Spleen (tissue), 11 donors: ENCODE measurements at regions not wholly inside any gene's neighbourhood (a gene's known extent, or its start where the extent isn't known, plus 50 kb on each side); places are given as distances from the start of the nearest gene placed in this dataset.

ENCODE experiments used
- DNase-seq: peaks from one replicate; pipeline ENCODE4 v3.0.0-alpha.2; 2020
- H3K27ac ChIP-seq, 8 donors: fragments of 200-600 bp; sonication (generic) in 7 of 8; 1 replicate in 4 of 8; 2 replicates in 4 of 8; pipeline versions ENCODE4 v1.5.0 to v1.8.0; 2016 to 2021; ENCODE audit warnings: inconsistent platforms in 4 of 8, mild to moderate bottlenecking in 4 of 8, moderate library complexity in 1 of 8
- H3K27me3 ChIP-seq, 7 donors: fragments of 200-600 bp; sonication (generic) in 6 of 7; replicated peaks in 1 of 7; 1 replicate in 4 of 7; 2 replicates in 3 of 7; pipeline versions ENCODE4 v1.5.0 to v1.8.0; 2016 to 2021; ENCODE audit warnings: inconsistent platforms in 3 of 7, mild to moderate bottlenecking in 1 of 7
- H3K36me3 ChIP-seq, 6 donors: fragments of 200-600 bp; sonication (generic) in 5 of 6; 1 replicate in 4 of 6; 2 replicates in 2 of 6; pipeline versions ENCODE4 v1.5.0 to v1.8.0; 2016 to 2021; ENCODE audit warnings: inconsistent platforms in 2 of 6
- H3K4me1 ChIP-seq, 6 donors: fragments of 200-600 bp; sonication (generic) in 5 of 6; 1 replicate in 3 of 6; 2 replicates in 3 of 6; pipeline versions ENCODE4 v1.5.0 to v1.8.0; 2016 to 2021; ENCODE audit warnings: inconsistent platforms in 3 of 6
- H3K4me3 ChIP-seq, 8 donors: fragments of 200-600 bp; sonication (generic) in 7 of 8; 1 replicate in 4 of 8; 2 replicates in 4 of 8; pipeline versions ENCODE4 v1.5.0 to v1.8.0; 2016 to 2021; ENCODE audit warnings: inconsistent platforms in 4 of 8, mild to moderate bottlenecking in 4 of 8, moderate library complexity in 2 of 8
- H3K9me3 ChIP-seq, 8 donors: fragments of 200-600 bp; sonication (generic) in 7 of 8; 1 replicate in 4 of 8; 2 replicates in 4 of 8; pipeline versions ENCODE4 v1.5.0 to v1.8.0; 2016 to 2021; ENCODE audit warnings: inconsistent platforms in 4 of 8
- CTCF ChIP-seq, 11 experiments: fragments of 200-600 bp in 7 of 11; fragments of 450-650 bp in 4 of 11; sonication (generic) in 4 of 11; IDR thresholded peaks in 8 of 11; conservative IDR thresholded peaks in 3 of 11; 1 replicate in 7 of 11; 2 replicates in 4 of 11; pipeline versions ENCODE4 v1.4.0 to v1.8.0; 2016 to 2021; ENCODE audit warnings: antibody characterized with exemption in 11 of 11, inconsistent platforms in 4 of 11, mild to moderate bottlenecking in 1 of 11
- POLR2A ChIP-seq, 3 donors: fragments of 450-650 bp; IDR thresholded peaks; one replicate each; pipeline ENCODE4 v1.5.1; 2017; ENCODE audit warnings: antibody characterized with exemption in 3 of 3, mild to moderate bottlenecking in 1 of 3
- POLR2AphosphoS5 ChIP-seq, 3 donors: sonication (generic); formaldehyde crosslinking; IDR thresholded peaks; one replicate each; pipeline ENCODE4 v1.5.1; 2017; ENCODE audit warnings: antibody characterized with exemption in 3 of 3
- WGBS, 5 donors: extraction: QIAGEN DNeasy Blood & Tissue Kit in 3 of 5; methylation state at CpG; one replicate each; pipeline versions ENCODE4 v1.1.5 to v1.1.7; 2013 to 2018; 5-methylcytosine and 5-hydroxymethylcytosine counted together
- intact Hi-C: fragments of 100-400 bp; cut with DNase I; formaldehyde crosslinking; loops from one replicate; pipeline ENCODE4 v1.15.0; 2023; ENCODE audit warnings: low total_unique reads
- donor health status: healthy with polysubstance abuse.
- donor health status: DM: no; HTN: no; CAD: no; lungs with moderate emphysema.
- donor health status: DM: no; HTN: no; CAD: no.
- donor health status: Bipolar disorder and iron deficiency.
- donor health status: healthy.
- donor health status: DM: no; HTN: no; CAD: no.
- donor health status: DM: yes; HTN: yes; CAD: no.

GRCh38 chr5:103624035-103624480 is 61.5 kb upstream of the NUDT12 start:
- WGBS, 5 donors, result 90 to 99% (median 92%) methylated on average over 2 of the region's 2 CpGs
- DNase-seq, result no peak
- intact Hi-C loops, result no loop called here
- H3K27ac ChIP-seq, result no peak overlapping the region
- no peaks in the 10 kb centered on the region for H3K9me3 ChIP-seq
- TF ChIP-seq CTCF (IDR thresholded peaks at IDR 0.05 in 8 of 11, conservative IDR thresholded peaks at IDR 0.05 in 3 of 11) (no peak), POLR2AphosphoS5 (IDR thresholded peaks at IDR 0.05) (no peak), POLR2A (IDR thresholded peaks at IDR 0.05) (no peak)
- no peaks in the 10 kb centered on the region for H3K4me1 ChIP-seq
- no peak overlapping the region for H3K4me3 ChIP-seq
- H3K36me3 ChIP-seq, result no peaks in the 10 kb centered on the region
- H3K27me3 ChIP-seq, result no peaks in the 10 kb centered on the region

- no peak for DNase-seq
- no peak for TF ChIP-seq POLR2AphosphoS5 (IDR thresholded peaks at IDR 0.05)
- no peak for TF ChIP-seq CTCF (IDR thresholded peaks at IDR 0.05 in 8 of 11, conservative IDR thresholded peaks at IDR 0.05 in 3 of 11)
- no peak for TF ChIP-seq POLR2A (IDR thresholded peaks at IDR 0.05)
- no peaks in the 10 kb centered on the region for H3K9me3 ChIP-seq
- no peaks in the 10 kb centered on the region for H3K27me3 ChIP-seq
- no peaks in the 10 kb centered on the region for H3K36me3 ChIP-seq
- 84 to 96% (median 90%) methylated on average over 2 of the region's 2 CpGs for WGBS, 5 donors
- H3K27ac ChIP-seq, result no peak overlapping the region
- intact Hi-C loops, result no loop called here
- no peak overlapping the region for H3K4me3 ChIP-seq
- no peaks in the 10 kb centered on the region for H3K4me1 ChIP-seq
Observed at GRCh38 chr5:103623425-103623824, 60.8 kb upstream of the NUDT12 start.

GRCh38 chr5:103621548-103621930 is 59.0 kb upstream of the NUDT12 start:
- TF ChIP-seq POLR2AphosphoS5 (IDR thresholded peaks at IDR 0.05) (no peak), CTCF (IDR thresholded peaks at IDR 0.05 in 8 of 11, conservative IDR thresholded peaks at IDR 0.05 in 3 of 11) (no peak), POLR2A (IDR thresholded peaks at IDR 0.05) (no peak)
- 79 to 93% (median 85%) methylated on average over 1 of the region's 1 CpG for WGBS, 5 donors
- no peaks in the 10 kb centered on the region for H3K9me3 ChIP-seq
- intact Hi-C loops, result no loop called here
- no peak overlapping the region for H3K27ac ChIP-seq
- no peaks in the 10 kb centered on the region for H3K4me1 ChIP-seq
- DNase-seq, result no peak
- no peaks in the 10 kb centered on the region for H3K36me3 ChIP-seq
- H3K4me3 ChIP-seq, result no peak overlapping the region
- H3K27me3 ChIP-seq, result no peaks in the 10 kb centered on the region

GRCh38 chr5:103620851-103621547 is 58.4 kb upstream of the NUDT12 start:
- WGBS, 5 donors, result 54 to 64% (median 59%) methylated on average over 2 of the region's 2 CpGs
- TF ChIP-seq POLR2A (IDR thresholded peaks at IDR 0.05) (no peak), CTCF (IDR thresholded peaks at IDR 0.05 in 8 of 11, conservative IDR thresholded peaks at IDR 0.05 in 3 of 11) (no peak), POLR2AphosphoS5 (IDR thresholded peaks at IDR 0.05) (no peak)
- H3K9me3 ChIP-seq, result no peaks in the 10 kb centered on the region
- no peak overlapping the region for H3K4me3 ChIP-seq
- no peaks in the 10 kb centered on the region for H3K27me3 ChIP-seq
- intact Hi-C loops, result no loop called here
- no peaks in the 10 kb centered on the region for H3K4me1 ChIP-seq
- DNase-seq, result no peak
- no peaks in the 10 kb centered on the region for H3K36me3 ChIP-seq
- no peak overlapping the region for H3K27ac ChIP-seq
